ENCODE measurements at regions not wholly inside any gene's neighbourhood (a gene's known extent, or its start where the extent isn't known, plus 50 kb on each side); places are given as distances from the start of the nearest gene placed in this dataset.
A peak's percentile ranks its signal among the peaks of the same experiment; 100 is the strongest.

DNA sequence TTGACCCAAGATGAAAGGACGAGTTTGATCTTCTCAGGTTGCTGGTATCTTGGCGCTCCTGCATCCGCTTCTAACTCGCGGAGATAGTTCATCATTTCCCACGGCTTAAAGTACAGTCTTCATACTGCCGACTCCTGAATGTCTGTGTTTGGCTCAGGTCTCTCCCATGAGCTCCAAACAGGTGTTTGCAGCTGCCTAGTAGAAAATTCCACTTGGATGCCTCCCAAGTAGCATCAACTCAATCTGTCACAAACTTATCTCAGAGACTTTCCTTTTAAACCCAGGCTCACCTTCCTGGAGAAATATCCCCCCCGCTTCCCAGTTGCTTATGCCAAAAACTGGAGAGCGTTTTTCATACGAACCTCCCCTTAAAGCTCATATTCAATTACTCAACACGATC, 986.5 kb downstream of the TBC1D22A start:
- DNase-seq = no peak

- no peak for DNase-seq
These were observed 985.8 kb downstream of the TBC1D22A start for GRCh38 chr22:47748271-47748670.

- no peak for DNase-seq
These were observed 977.8 kb downstream of the TBC1D22A start for GRCh38 chr22:47740109-47740805.

GRCh38 chr22:47739291-47740015, 977.0 kb downstream of the TBC1D22A start:
- DNase-seq = no peak

GRCh38 chr22:47738472-47739013, 976.1 kb downstream of the TBC1D22A start:
- DNase-seq = no peak

DNA sequence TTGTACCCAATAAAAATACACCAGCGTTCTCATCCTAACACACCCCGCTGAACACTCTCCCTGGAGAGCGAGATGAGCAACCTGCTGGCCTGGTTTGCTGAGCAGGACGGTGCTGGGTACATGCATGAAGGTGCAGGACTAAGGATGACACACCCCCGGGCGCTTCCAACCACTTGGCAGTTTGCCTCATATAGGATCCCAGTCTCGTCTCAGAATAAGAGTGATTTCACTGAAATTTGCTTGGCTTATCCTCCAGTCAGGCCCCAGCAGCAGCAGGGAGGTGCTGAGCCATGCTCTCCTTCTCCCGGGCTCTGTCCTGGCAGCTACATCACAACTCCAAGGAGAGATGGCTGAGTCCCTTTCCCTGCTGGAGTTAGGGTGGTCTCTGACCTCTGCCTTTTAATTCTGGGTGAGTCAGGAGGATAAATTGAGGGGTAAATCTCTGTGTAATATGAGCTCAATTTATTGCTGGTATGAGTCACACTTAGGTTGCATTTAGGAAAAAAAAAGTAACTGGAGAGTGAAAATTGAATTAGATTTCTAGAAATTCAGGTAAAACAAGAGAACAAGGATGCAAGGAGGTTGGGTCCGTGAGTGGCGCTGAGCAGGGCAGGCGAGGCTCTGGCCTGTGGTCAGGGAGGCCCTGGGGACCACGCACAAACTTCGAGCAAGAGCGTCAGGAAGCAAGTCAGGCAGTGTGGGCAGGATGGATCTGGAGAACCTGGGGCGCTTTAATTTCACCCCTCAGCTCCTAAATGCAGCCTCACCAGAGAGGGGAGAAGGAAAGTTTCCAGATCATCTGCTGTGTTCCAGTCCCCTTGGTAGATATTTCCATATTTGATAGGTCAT, 974.0 kb downstream of the TBC1D22A start:
- DNase-seq = no peak

DNA sequence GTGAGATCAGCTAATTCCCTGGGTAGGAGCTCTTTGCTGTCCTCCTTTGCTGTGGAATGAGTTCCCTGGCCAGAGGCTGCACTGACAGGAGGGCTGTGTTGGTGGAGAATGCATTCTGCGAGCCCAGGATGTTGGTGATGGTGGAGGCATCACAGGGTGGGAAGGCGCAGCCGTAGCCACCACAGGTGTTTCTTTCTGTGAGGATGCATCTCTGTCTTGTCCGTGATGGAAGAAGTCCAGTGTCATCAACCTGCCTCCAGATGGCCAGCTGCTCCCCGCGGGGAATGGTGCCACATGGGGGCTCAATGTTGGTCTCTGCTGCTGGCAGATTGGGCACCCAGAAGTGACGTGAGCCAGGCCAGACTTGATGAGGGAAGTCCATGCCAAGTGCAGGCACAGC, 972.1 kb downstream of the TBC1D22A start:
- peak in 1 of 2 experiments; percentile 34 for DNase-seq

DNA sequence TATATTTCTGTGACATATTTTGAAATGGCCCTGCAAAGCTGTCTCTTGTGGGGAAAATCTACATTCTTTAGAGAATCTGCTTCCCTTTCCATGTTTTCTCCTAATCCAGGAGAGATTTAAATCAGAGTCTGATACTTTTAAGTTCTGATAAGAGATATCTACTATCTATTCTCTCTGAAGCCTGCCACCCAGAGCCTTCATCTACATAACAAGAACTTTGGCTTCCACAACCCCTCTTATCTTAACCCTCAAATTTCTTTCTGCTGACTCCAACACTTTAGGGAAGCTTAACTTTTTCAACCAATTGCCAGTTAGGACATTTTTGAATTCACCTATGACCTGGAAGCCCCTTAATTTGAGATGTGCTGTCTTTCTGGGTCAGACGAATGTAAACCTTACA, 965.2 kb downstream of the TBC1D22A start:
- DNase-seq = no peak

DNA sequence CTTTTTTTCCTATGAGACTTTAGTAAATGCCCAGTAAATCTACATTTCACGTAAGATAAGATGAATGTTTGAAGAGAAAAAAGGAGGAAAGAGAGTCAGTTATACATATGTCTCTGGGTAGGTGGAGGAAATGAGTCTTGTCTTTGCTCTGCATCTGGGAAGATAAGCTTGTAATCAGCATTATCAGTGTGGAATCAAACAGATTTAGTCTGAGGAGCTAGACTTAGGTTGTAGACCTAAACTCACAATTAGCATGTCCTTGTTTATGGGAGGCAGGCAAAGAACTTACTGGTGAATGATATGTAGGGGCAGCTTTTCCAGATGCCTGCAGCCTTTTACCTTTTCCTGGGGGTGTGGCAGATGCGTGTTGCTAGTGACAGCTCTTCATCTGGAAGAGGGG, 962.3 kb downstream of the TBC1D22A start:
- no peak for DNase-seq

- no peak for DNase-seq
These were observed 961.6 kb downstream of the TBC1D22A start for GRCh38 chr22:47724030-47724429.

DNA sequence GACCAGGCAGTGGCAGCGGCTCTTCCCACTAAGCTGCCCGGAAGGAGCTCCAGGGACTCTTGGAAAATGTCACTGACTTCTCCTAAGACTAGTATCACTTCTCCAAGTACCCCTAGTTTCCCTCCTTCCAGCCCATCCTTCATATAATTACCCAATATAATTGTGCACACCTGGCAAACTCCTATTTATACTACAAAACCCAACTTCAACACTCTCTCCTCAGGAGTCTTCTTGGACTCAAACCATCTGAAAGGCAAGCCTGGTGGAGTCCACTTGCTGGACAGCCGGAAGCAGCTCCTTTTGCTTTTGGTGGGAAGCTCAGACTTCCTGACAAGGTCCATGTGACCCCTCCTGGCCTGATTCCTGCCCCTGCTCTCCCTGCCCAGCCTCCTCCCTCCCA, 955.9 kb downstream of the TBC1D22A start:
- no peak for DNase-seq

DNA sequence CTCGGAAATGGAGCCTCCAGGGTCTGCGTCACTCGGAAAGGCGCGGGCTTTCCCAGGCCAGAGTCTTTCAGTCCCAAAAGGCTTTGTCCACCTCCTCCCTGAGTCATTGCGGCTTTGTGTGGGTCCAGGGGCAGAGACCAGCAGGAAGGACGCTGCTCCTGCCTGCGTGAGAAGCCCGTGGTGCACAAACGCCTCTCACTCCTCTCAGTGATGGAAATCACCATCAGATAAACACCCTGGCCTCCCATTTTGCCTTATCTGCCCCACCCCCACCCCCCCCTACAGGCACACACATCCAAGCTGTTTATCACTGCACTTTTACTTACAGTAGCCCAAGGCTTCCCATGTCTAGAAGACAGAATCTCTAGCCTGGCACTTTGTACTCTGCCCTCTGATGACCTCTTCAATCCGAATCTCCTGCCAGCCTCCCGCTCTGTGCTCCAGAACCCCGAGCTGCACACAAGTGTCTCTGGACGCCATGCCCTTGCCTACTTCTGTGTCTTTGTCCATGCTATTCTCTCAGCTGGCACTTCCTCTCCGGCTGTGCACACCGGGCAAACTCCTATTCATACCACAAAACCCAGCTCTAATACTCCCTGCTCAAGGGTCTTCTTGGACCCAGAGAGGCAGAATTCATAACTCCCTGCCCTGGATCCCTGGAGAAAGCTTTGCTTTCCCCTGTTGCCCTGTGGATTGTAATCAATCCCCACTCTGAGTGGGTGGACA, 954.6 kb downstream of the TBC1D22A start:
- no peak for DNase-seq

DNA sequence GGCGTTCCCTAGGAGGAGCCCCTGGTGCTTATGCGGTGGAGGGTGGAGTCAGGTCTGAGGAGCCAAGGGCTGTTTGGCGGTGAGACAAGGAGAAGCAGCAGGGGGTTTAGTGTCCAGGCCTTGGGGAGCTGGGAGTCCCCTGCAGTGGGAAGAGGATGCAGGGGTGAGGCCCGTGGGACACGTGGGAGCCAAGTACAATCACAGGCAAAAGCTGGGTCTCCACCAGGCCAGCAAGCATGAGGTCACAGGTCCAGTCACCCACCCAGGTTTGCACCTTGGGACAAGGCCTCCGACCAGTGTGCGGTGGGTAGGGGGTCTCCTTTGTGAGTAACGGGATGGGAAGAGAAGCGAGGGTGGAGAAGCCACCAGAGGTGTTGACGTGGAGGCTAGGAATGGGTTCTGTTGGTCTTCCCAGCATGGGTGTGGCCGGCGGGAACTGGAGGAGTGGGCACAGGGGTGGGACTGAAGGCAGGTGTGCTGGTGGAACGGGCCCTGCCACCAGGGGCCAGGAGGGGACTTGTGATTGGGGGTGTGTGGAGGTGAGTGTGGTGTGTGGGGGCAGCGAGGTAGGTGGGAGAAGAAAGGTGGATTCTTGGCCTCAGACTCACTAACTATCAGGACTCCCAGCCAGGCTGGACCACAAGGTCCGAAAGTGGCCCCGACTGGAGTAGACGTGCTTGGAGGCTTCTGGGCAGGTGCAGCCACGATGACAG, 953.6 kb downstream of the TBC1D22A start:
- no peak for DNase-seq

GRCh38 chr22:47713941-47714340, 951.5 kb downstream of the TBC1D22A start:
- DNase-seq = no peak

DNA sequence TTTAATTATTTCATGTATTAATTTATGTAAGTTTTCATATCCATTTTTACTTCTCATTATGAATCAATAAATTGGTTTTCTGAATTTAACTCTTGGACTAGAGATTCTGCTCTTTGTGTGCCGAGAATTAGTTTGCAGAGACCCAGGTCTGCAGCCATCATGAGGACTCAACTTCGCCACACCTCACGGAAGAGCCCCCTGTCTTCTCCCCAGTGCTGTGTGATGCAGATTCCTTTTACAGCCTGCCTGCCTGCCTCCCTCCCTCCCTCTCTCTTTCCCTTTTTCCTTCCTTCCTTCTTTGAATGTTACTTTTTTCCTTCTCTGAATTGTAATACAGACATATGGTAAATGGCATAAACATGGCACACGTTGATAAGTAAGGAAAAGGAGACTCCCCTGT, 947.7 kb downstream of the TBC1D22A start:
- DNase-seq = no peak

- DNase-seq = no peak
These were observed 942.9 kb downstream of the TBC1D22A start for GRCh38 chr22:47705350-47705749.

GRCh38 chr22:47698906-47699305, 936.5 kb downstream of the TBC1D22A start:
- DNase-seq = no peak

DNA sequence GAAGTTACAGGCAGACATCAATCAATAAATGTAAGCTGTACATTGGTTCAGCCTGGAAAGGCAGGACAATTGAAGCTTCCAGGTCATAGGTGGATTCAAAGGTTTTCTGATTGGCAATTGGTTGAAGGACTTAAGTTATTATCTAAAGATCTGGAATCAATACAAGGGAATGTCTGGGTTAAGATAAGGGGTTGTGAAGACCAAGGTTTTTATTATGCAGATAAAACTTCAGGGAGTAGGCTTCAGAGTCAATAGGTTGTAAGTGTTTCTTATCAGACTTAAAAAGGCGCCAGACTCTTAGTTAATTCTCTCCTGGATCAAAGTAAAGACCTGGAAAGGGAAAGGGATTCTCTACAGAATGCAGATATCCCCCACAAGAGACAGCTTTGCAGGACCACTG, 935.4 kb downstream of the TBC1D22A start:
- DNase-seq = no peak

- DNase-seq = no peak
These were observed 934.3 kb downstream of the TBC1D22A start for GRCh38 chr22:47696776-47697175.

DNA sequence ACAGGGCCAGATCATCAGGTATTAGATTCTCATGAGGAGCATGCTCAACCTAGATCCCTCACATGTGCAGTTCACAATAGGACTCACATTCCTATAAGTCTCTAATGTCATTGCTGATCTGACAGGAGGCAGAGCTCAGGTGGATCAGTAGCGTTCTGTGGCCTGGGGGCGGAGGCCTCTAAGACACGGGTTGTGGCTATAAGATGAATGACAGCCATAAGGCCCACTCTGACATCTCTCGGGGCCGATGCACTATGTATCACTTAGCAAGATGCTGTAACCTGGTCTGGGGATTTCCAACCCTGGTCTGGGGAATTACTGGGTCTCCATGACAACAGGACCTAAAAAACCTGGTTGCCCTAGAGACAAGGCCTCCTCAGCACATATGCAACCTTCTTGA, 932.7 kb downstream of the TBC1D22A start:
- no peak for DNase-seq

GRCh38 chr22:47694536-47695130, 932.2 kb downstream of the TBC1D22A start:
- DNase-seq = no peak

DNA sequence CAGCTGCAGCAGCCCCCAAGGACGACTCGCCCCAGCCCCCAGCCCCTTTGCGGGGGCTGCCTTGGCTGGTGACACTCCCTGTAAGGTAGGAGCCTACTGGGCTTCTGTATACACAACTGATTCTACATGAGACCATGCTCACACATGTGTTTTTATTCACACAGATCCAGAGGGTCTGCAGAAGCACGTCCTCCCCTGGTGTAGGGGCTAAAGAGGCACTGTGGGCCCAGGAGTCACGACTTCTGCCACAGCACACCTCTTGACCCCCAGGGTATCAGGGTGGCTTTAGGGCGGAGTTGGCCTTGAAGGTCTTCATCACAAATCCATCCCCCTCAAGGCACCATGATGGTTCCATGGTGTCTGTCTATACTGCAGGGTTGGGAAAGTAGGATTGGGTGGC, 931.2 kb downstream of the TBC1D22A start:
- DNase-seq = no peak
